CD14-positive monocyte (primary cell): ENCODE measurements at regions not wholly inside any gene's neighbourhood (a gene's known extent, or its start where the extent isn't known, plus 50 kb on each side); places are given as distances from the start of the nearest gene placed in this dataset.

Source experiments
- DNase-seq, 3 donors: peaks; one replicate each; pipeline ENCODE4 v3.0.0-alpha.2; 2011 to 2022
- H2AFZ ChIP-seq: 2 replicates; pipeline ENCODE4 v1.6.0; 2012; ENCODE audit warnings: mild to moderate bottlenecking, low read depth, low read length, inconsistent platforms; ENCODE audit not compliant: insufficient read depth, poor library complexity, severe bottlenecking
- H3K27ac ChIP-seq, 2 donors: 1 replicate in 1 of 2; 2 replicates in 1 of 2; pipeline ENCODE4 v1.5.1; 2012 to 2013; ENCODE audit warnings: low read length in 2 of 2, control low read depth in 1 of 2, inconsistent platforms in 1 of 2, low read depth in 1 of 2, mild to moderate bottlenecking in 1 of 2
- H3K27me3 ChIP-seq, 2 donors: one replicate each; pipeline versions ENCODE4 v1.6.0 to v1.6.1; 2011 to 2013; ENCODE audit warnings: low read length in 2 of 2; ENCODE audit not compliant: control insufficient read depth in 2 of 2, insufficient read depth in 2 of 2
- H3K36me3 ChIP-seq, 2 donors: replicated peaks in 1 of 2; 1 replicate in 1 of 2; 2 replicates in 1 of 2; pipeline versions ENCODE4 v1.5.1 to v1.6.1; 2012 to 2013; ENCODE audit warnings: low read length in 2 of 2, control low read depth in 1 of 2, inconsistent platforms in 1 of 2, mild to moderate bottlenecking in 1 of 2; ENCODE audit not compliant: insufficient read depth in 2 of 2, control insufficient read depth in 1 of 2
- H3K4me1 ChIP-seq, 2 donors: 1 replicate in 1 of 2; 2 replicates in 1 of 2; pipeline versions ENCODE4 v1.5.1 to v1.6.1; 2012 to 2013; ENCODE audit warnings: low read length in 2 of 2, control low read depth in 1 of 2, inconsistent platforms in 1 of 2, mild to moderate bottlenecking in 1 of 2, moderate library complexity in 1 of 2; ENCODE audit not compliant: insufficient read depth in 2 of 2, control insufficient read depth in 1 of 2
- H3K4me2 ChIP-seq: replicated peaks from 2 replicates; pipeline ENCODE3; 2012; ENCODE audit warnings: low read length, moderate library complexity, mild to moderate bottlenecking; ENCODE audit not compliant: poor library complexity, severe bottlenecking; ENCODE audit errors: extremely low read depth
- H3K4me3 ChIP-seq, 3 experiments: fragments of 200-600 bp in 1 of 3; sonication (generic) in 1 of 3; replicated peaks in 1 of 3; 1 replicate in 2 of 3; 2 replicates in 1 of 3; pipeline ENCODE4 v1.5.1; 2011 to 2013; ENCODE audit warnings: low read length in 3 of 3, mild to moderate bottlenecking in 3 of 3, control low read depth in 2 of 3, low read depth in 2 of 3, inconsistent platforms in 1 of 3, moderate library complexity in 1 of 3
- H3K79me2 ChIP-seq: 2 replicates; pipeline ENCODE4 v1.6.0; 2012; ENCODE audit warnings: mild to moderate bottlenecking, control low read depth, inconsistent platforms, low read length, moderate library complexity; ENCODE audit not compliant: insufficient read depth
- H3K9ac ChIP-seq: 2 replicates; pipeline ENCODE4 v1.6.0; 2017; ENCODE audit warnings: low read length, mild to moderate bottlenecking; ENCODE audit not compliant: insufficient read depth, poor library complexity, severe bottlenecking
- H3K9me3 ChIP-seq, 2 donors: replicated peaks in 1 of 2; 1 replicate in 1 of 2; 2 replicates in 1 of 2; pipeline versions ENCODE4 v1.5.1 to v1.6.1; 2012 to 2013; ENCODE audit warnings: low read length in 2 of 2, control low read depth in 1 of 2; ENCODE audit not compliant: control insufficient read depth in 1 of 2, insufficient read depth in 1 of 2
- H4K20me1 ChIP-seq: 2 replicates; pipeline ENCODE4 v1.6.0; 2012; ENCODE audit warnings: mild to moderate bottlenecking, low read length, control low read depth, moderate library complexity; ENCODE audit not compliant: insufficient read depth
- H3K27ac Mint-ChIP-seq, 7 donors: one replicate each; pipeline ENCODE4 v1.8.0; 2020; ENCODE audit warnings: mild to moderate bottlenecking in 7 of 7, mixed read lengths in 7 of 7, moderate library complexity in 6 of 7, inconsistent platforms in 2 of 7
- H3K27me3 Mint-ChIP-seq, 3 donors: one replicate each; pipeline ENCODE4 v1.8.0; 2021 to 2022; ENCODE audit warnings: low read depth in 3 of 3, mild to moderate bottlenecking in 3 of 3, mixed read lengths in 3 of 3, moderate library complexity in 3 of 3, inconsistent platforms in 1 of 3
- H3K36me3 Mint-ChIP-seq, 2 donors: one replicate each; pipeline ENCODE4 v1.8.0; 2020; ENCODE audit warnings: mixed read lengths in 2 of 2, inconsistent platforms in 1 of 2, mild to moderate bottlenecking in 1 of 2
- H3K4me1 Mint-ChIP-seq: one replicate; pipeline ENCODE4 v1.8.0; 2020; ENCODE audit warnings: mild to moderate bottlenecking, mixed read lengths
- H3K4me3 Mint-ChIP-seq, 2 donors: one replicate each; pipeline ENCODE4 v1.8.0; 2020; ENCODE audit warnings: mild to moderate bottlenecking in 2 of 2, mixed read lengths in 2 of 2, moderate library complexity in 1 of 2
- H3K9me3 Mint-ChIP-seq, 7 donors: one replicate each; pipeline ENCODE4 v1.8.0; 2020 to 2022; ENCODE audit warnings: mixed read lengths in 7 of 7, mild to moderate bottlenecking in 6 of 7, moderate library complexity in 6 of 7, inconsistent platforms in 2 of 7
- WGBS: methylation state at CpG from one replicate; pipeline ENCODE4 v1.1.5; 2013; ENCODE audit warnings: missing lambda C conversion rate; ENCODE audit not compliant: insufficient coverage; 5-methylcytosine and 5-hydroxymethylcytosine counted together
- intact Hi-C, 2 donors: fragments of 100-400 bp; cut with micrococcal nuclease; formaldehyde crosslinking; loops; one replicate each; pipeline versions ENCODE4 v1.15.0 to v1.15.1; 2023
- TF ChIP-seq, protein P1 (sequence below): fragments of 200-600 bp; IDR thresholded peaks from one replicate; pipeline ENCODE4 v1.8.0; 2022; ENCODE audit warnings: antibody characterized with exemption, mild to moderate bottlenecking

DNA sequence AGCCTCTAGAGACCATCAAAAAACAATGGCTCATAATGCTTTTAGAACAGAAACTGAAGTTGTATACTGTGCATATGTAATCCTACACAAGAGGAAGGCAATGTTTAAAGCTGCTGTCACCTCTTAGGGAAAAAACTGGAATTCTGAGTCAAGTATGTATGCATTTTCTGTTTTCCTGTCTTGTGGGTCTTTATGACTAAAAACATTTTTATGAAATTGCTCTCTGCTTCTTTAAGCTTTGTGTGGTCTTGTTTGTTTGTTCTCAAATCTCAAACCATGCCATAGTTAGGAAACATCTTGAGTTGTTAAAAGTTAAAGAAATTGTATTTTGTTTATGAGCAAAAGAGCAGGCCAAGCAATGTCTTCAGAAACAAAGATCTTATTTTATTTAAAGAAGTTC lies 80.9 kb upstream of the SOX2 start:
- H3K27me3 ChIP-seq, result no peaks in the 10 kb centered on the region
- H4K20me1 ChIP-seq, result no peaks in the 10 kb centered on the region
- Mint-ChIP-seq H3K27me3 (peaks cover 0 to 2% (median 0%) of the 10 kb centered on the region in 3 donors), H3K4me1 (no peaks in the 10 kb centered on the region), H3K27ac (no peak overlapping the region), H3K9me3 (peaks cover 0 to 4% (median 0%) of the 10 kb centered on the region in 7 donors), H3K4me3 (no peak overlapping the region), H3K36me3 (no peaks in the 10 kb centered on the region)
- no peaks in the 10 kb centered on the region for H3K36me3 ChIP-seq
- H3K9me3 ChIP-seq, result no peaks in the 10 kb centered on the region
- no peaks in the 10 kb centered on the region for H3K4me1 ChIP-seq
- H3K4me2 ChIP-seq, result no peak overlapping the region
- TF ChIP-seq, protein P1, sequence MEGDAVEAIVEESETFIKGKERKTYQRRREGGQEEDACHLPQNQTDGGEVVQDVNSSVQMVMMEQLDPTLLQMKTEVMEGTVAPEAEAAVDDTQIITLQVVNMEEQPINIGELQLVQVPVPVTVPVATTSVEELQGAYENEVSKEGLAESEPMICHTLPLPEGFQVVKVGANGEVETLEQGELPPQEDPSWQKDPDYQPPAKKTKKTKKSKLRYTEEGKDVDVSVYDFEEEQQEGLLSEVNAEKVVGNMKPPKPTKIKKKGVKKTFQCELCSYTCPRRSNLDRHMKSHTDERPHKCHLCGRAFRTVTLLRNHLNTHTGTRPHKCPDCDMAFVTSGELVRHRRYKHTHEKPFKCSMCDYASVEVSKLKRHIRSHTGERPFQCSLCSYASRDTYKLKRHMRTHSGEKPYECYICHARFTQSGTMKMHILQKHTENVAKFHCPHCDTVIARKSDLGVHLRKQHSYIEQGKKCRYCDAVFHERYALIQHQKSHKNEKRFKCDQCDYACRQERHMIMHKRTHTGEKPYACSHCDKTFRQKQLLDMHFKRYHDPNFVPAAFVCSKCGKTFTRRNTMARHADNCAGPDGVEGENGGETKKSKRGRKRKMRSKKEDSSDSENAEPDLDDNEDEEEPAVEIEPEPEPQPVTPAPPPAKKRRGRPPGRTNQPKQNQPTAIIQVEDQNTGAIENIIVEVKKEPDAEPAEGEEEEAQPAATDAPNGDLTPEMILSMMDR, result no peak
- H3K4me3 ChIP-seq, result no peak overlapping the region
- H3K79me2 ChIP-seq, result no peaks in the 10 kb centered on the region
- no peak overlapping the region for H3K27ac ChIP-seq
- no peak overlapping the region for H2AFZ ChIP-seq
- H3K9ac ChIP-seq, result no peak overlapping the region
- no peak for DNase-seq
- intact Hi-C loops, result no loop called here

DNA sequence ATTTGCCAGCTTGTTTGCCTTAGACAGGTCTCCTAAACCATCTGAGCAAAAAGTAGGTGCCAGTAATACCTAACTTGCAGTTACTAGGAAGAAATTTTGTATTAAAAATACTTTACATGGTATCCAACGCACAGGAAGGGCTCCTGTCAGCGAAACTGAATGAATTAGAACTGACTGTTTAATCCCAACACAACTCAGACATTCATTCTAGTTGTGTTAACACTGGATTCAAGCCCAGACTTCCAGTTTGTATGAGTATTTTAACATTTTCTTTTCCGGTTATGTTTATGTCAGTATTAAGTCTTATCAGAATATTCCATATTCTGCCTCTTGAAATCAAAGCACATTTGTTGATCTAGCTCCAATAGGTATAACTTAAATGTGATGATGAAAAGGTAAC lies 82.0 kb upstream of the SOX2 start:
- H3K4me3 Mint-ChIP-seq, result no peak overlapping the region
- no peak for DNase-seq
- H3K4me1 Mint-ChIP-seq, result no peaks in the 10 kb centered on the region
- Histone ChIP-seq H3K27ac (no peak overlapping the region), H3K36me3 (no peaks in the 10 kb centered on the region), H2AFZ (no peak overlapping the region), H3K79me2 (no peaks in the 10 kb centered on the region), H3K9me3 (no peaks in the 10 kb centered on the region), H4K20me1 (no peaks in the 10 kb centered on the region), H3K9ac (no peak overlapping the region), H3K4me1 (no peaks in the 10 kb centered on the region), H3K4me2 (no peak overlapping the region), H3K4me3 (no peak overlapping the region), H3K27me3 (no peaks in the 10 kb centered on the region)
- TF ChIP-seq, protein P1, result no peak
- H3K27me3 Mint-ChIP-seq, result peaks cover 0 to 2% (median 0%) of the 10 kb centered on the region in 3 donors
- H3K9me3 Mint-ChIP-seq, result peaks cover 0 to 4% (median 0%) of the 10 kb centered on the region in 7 donors
- no peak overlapping the region for H3K27ac Mint-ChIP-seq
- H3K36me3 Mint-ChIP-seq, result no peaks in the 10 kb centered on the region
- no CpG with 5 or more reads among the region's 3 CpGs for WGBS
- intact Hi-C loops, result no loop called here
